ENCODE measurements at regions not wholly inside any gene's neighbourhood (a gene's known extent, or its start where the extent isn't known, plus 50 kb on each side); places are given as distances from the start of the nearest gene placed in this dataset.

- H3K4me2 ChIP-seq (ENCODE audit: low read length) = no peak overlapping the region
- H3K27me3 Mint-ChIP-seq (ENCODE audit: low read depth, unreplicated experiment) = peaks cover 48% of the 10 kb centered on the region
- no peaks in the 10 kb centered on the region for H3K4me1 ChIP-seq (ENCODE audit: insufficient read depth, low read length)
- H3K36me3 ChIP-seq (ENCODE audit: insufficient read depth, low read length) = no peaks in the 10 kb centered on the region
- no peak overlapping the region for H3K4me3 ChIP-seq (ENCODE audit: insufficient read depth, low read depth, low read length)
- no peak overlapping the region for H3K4me3 Mint-ChIP-seq (ENCODE audit: unreplicated experiment)
- H3K4me1 Mint-ChIP-seq (ENCODE audit: low read depth, unreplicated experiment) = peaks cover 2% of the 10 kb centered on the region
- H3K9me3 Mint-ChIP-seq (ENCODE audit: unreplicated experiment) = no peaks in the 10 kb centered on the region
- H3K36me3 Mint-ChIP-seq (ENCODE audit: low read depth, unreplicated experiment) = peaks cover 1% of the 10 kb centered on the region
- TF ChIP-seq CTCF (IDR thresholded peaks at IDR 0.05; ENCODE audit: insufficient read depth, low read depth, low read length) (no peak), EZH2 (IDR thresholded peaks at IDR 0.05; ENCODE audit: insufficient read depth, low read length) (no peak)
- no peaks in the 10 kb centered on the region for H3K79me2 ChIP-seq (ENCODE audit: insufficient read depth, low read length)
- DNase-seq (ENCODE audit: low read depth) (no peak), FAIRE-seq (no peak)
- H3K27me3 ChIP-seq (ENCODE audit: insufficient read depth, low read length) = peaks cover 6% of the 10 kb centered on the region
- H2AFZ ChIP-seq (ENCODE audit: low read depth, low read length) = no peak overlapping the region
- no peak overlapping the region for H3K9ac ChIP-seq (ENCODE audit: low read length)
- no peak overlapping the region for H3K27ac Mint-ChIP-seq (ENCODE audit: unreplicated experiment)
- H3K9me3 ChIP-seq (ENCODE audit: insufficient read depth, low read depth, low read length) = no peaks in the 10 kb centered on the region
- no peak overlapping the region for H3K27ac ChIP-seq (ENCODE audit: low read depth, low read length)
- H4K20me1 ChIP-seq (ENCODE audit: insufficient read depth, low read length) = no peaks in the 10 kb centered on the region
These were observed 67.0 kb downstream of the MATN1 start for GRCh38 chr1:30656171-30656940.

- Histone ChIP-seq H3K9me3 (ENCODE audit: insufficient read depth, low read depth, low read length) (no peaks in the 10 kb centered on the region), H2AFZ (ENCODE audit: low read depth, low read length) (no peak overlapping the region), H3K9ac (ENCODE audit: low read length) (no peak overlapping the region), H3K27ac (ENCODE audit: low read depth, low read length) (no peak overlapping the region), H3K4me1 (ENCODE audit: insufficient read depth, low read length) (no peaks in the 10 kb centered on the region), H3K4me3 (ENCODE audit: insufficient read depth, low read depth, low read length) (no peak overlapping the region), H3K36me3 (ENCODE audit: insufficient read depth, low read length) (no peaks in the 10 kb centered on the region), H3K27me3 (ENCODE audit: insufficient read depth, low read length) (peaks cover 9% of the 10 kb centered on the region), H3K79me2 (ENCODE audit: insufficient read depth, low read length) (no peaks in the 10 kb centered on the region), H4K20me1 (ENCODE audit: insufficient read depth, low read length) (no peaks in the 10 kb centered on the region), H3K4me2 (ENCODE audit: low read length) (no peak overlapping the region)
- Mint-ChIP-seq H3K36me3 (ENCODE audit: low read depth, unreplicated experiment) (peaks cover 1% of the 10 kb centered on the region), H3K9me3 (ENCODE audit: unreplicated experiment) (no peaks in the 10 kb centered on the region), H3K27me3 (ENCODE audit: low read depth, unreplicated experiment) (peaks cover 47% of the 10 kb centered on the region), H3K4me3 (ENCODE audit: unreplicated experiment) (no peak overlapping the region), H3K4me1 (ENCODE audit: low read depth, unreplicated experiment) (peaks cover 2% of the 10 kb centered on the region), H3K27ac (ENCODE audit: unreplicated experiment) (no peak overlapping the region)
- DNase-seq (ENCODE audit: low read depth) = no peak
- FAIRE-seq = no peak
- TF ChIP-seq CTCF (IDR thresholded peaks at IDR 0.05; ENCODE audit: insufficient read depth, low read depth, low read length) = no peak
- TF ChIP-seq EZH2 (IDR thresholded peaks at IDR 0.05; ENCODE audit: insufficient read depth, low read length) = no peak
These were observed 67.7 kb downstream of the MATN1 start for GRCh38 chr1:30655672-30656071.

- Histone ChIP-seq H2AFZ (ENCODE audit: low read depth, low read length) (no peak overlapping the region), H3K9me3 (ENCODE audit: insufficient read depth, low read depth, low read length) (no peaks in the 10 kb centered on the region), H3K36me3 (ENCODE audit: insufficient read depth, low read length) (no peaks in the 10 kb centered on the region), H3K4me2 (ENCODE audit: low read length) (no peak overlapping the region), H3K27ac (ENCODE audit: low read depth, low read length) (no peak overlapping the region), H3K9ac (ENCODE audit: low read length) (no peak overlapping the region), H3K27me3 (ENCODE audit: insufficient read depth, low read length) (peaks cover 9% of the 10 kb centered on the region), H3K4me1 (ENCODE audit: insufficient read depth, low read length) (no peaks in the 10 kb centered on the region), H4K20me1 (ENCODE audit: insufficient read depth, low read length) (no peaks in the 10 kb centered on the region), H3K79me2 (ENCODE audit: insufficient read depth, low read length) (no peaks in the 10 kb centered on the region), H3K4me3 (ENCODE audit: insufficient read depth, low read depth, low read length) (no peak overlapping the region)
- no peak overlapping the region for H3K27ac Mint-ChIP-seq (ENCODE audit: unreplicated experiment)
- H3K4me3 Mint-ChIP-seq (ENCODE audit: unreplicated experiment) = no peak overlapping the region
- no peak for FAIRE-seq
- no peaks in the 10 kb centered on the region for H3K9me3 Mint-ChIP-seq (ENCODE audit: unreplicated experiment)
- no peak for DNase-seq (ENCODE audit: low read depth)
- TF ChIP-seq EZH2 (IDR thresholded peaks at IDR 0.05; ENCODE audit: insufficient read depth, low read length) = no peak
- no peak for TF ChIP-seq CTCF (IDR thresholded peaks at IDR 0.05; ENCODE audit: insufficient read depth, low read depth, low read length)
- peaks cover 2% of the 10 kb centered on the region for H3K4me1 Mint-ChIP-seq (ENCODE audit: low read depth, unreplicated experiment)
- H3K27me3 Mint-ChIP-seq (ENCODE audit: low read depth, unreplicated experiment) = peaks cover 49% of the 10 kb centered on the region
- peaks cover 1% of the 10 kb centered on the region for H3K36me3 Mint-ChIP-seq (ENCODE audit: low read depth, unreplicated experiment)
These were observed 69.2 kb downstream of the MATN1 start for GRCh38 chr1:30654188-30654587.
